ENCODE measurements at regions not wholly inside any gene's neighbourhood (a gene's known extent, or its start where the extent isn't known, plus 50 kb on each side); places are given as distances from the start of the nearest gene placed in this dataset.
A peak's percentile ranks its signal among the peaks of the same experiment; 100 is the strongest.

- no peak overlapping the region for H4K5ac ChIP-seq (ENCODE audit: insufficient read length, low read depth, low read length)
- no peak overlapping the region for H3K23ac ChIP-seq (ENCODE audit: insufficient read length)
- H3K56ac ChIP-seq (replicated peaks; ENCODE audit: insufficient read length, low read depth, low read length), result no peak overlapping the region
- no peaks in the 10 kb centered on the region for H4K20me1 ChIP-seq (replicated peaks in 1 of 2; ENCODE audit: control insufficient read depth in 1 of 2, insufficient read depth in 2 of 2, low read length in 2 of 2)
- ChIA-PET CTCF (ENCODE audit: partially characterized antibody) (interaction anchor here (0.6 to 9.8 kb wide), 37 partner anchors 9 to 1185 kb away, joined by 3 to 117 read pairs (median 4); partner anchors contain the start of gene MTERF2), POLR2A (ENCODE audit: partially characterized antibody) (interaction anchor here (1.3 to 2.2 kb wide), 2 partner anchors 9 to 13 kb away, joined by 4 to 9 read pairs; no protein-coding TSS in a partner anchor)
- no peaks in the 10 kb centered on the region for H3K23me2 ChIP-seq (ENCODE audit: low read depth, low read length)
- H2BK5ac ChIP-seq (ENCODE audit: low read depth, low read length), result no peak overlapping the region
- H3K14ac ChIP-seq (ENCODE audit: insufficient read length), result no peak overlapping the region
- H3K79me2 ChIP-seq (ENCODE audit: control insufficient read depth in 1 of 2, insufficient read depth in 2 of 2, low read length in 2 of 2), result no peaks in the 10 kb centered on the region
- no peaks in the 10 kb centered on the region for H3K4me1 ChIP-seq (replicated peaks in 1 of 4; ENCODE audit: control insufficient read depth in 3 of 4, insufficient read depth in 4 of 4, low read length in 3 of 4)
- no peak overlapping the region for H2BK12ac ChIP-seq (ENCODE audit: low read depth, low read length)
- no peak overlapping the region for H4K91ac ChIP-seq (replicated peaks; ENCODE audit: insufficient read length, low read length)
- no peak overlapping the region for H4K8ac ChIP-seq (ENCODE audit: extremely low read depth, insufficient read depth, low read length)
- H2AFZ ChIP-seq (ENCODE audit: low read length), result no peak overlapping the region
- 0 out of 8 replicates have a peak, but pooled peaks cover 0 to 2% (median 0%) of the 10 kb centered on the region in 4 experiments for H3K36me3 ChIP-seq (ENCODE audit: control insufficient read depth in 2 of 4, insufficient read depth in 4 of 4, low read length in 3 of 4)
- H3K27me3 ChIP-seq (replicated peaks in 1 of 4; ENCODE audit: control insufficient read depth in 3 of 4, extremely low read depth in 1 of 4, insufficient read depth in 3 of 4, low read length in 3 of 4), result no peaks in the 10 kb centered on the region
- H2BK15ac ChIP-seq (ENCODE audit: low read length), result no peak overlapping the region
- H3K4me2 ChIP-seq (ENCODE audit: insufficient read depth in 1 of 2, low read depth in 2 of 2, low read length in 2 of 2), result no peak overlapping the region
- H2BK120ac ChIP-seq (replicated peaks; ENCODE audit: low read depth, low read length), result no peak overlapping the region
- no peak overlapping the region for H3K18ac ChIP-seq (ENCODE audit: extremely low read depth, low read length)
- H3K9ac ChIP-seq (replicated peaks in 1 of 4; ENCODE audit: extremely low read depth in 1 of 4, low read depth in 3 of 4, low read length in 3 of 4), result no peak overlapping the region
- H3K27ac ChIP-seq (ENCODE audit: low read depth, low read length), result no peak overlapping the region
- no peak overlapping the region for H2BK20ac ChIP-seq (ENCODE audit: low read length)
- 76% methylated on average over 8 of the region's 8 CpGs; no CpG with 5 or more reads in 1 of the 2 experiments for WGBS, 2 experiments (ENCODE audit: extremely low coverage in 1 of 2, insufficient coverage in 1 of 2, insufficient read length in 1 of 2, insufficient replicate concordance in 2 of 2, low coverage in 1 of 2, low lambda C conversion rate in 2 of 2, missing lambda C conversion rate in 1 of 2)
- DNase-seq (ENCODE audit: low read depth in 1 of 2, low spot score in 2 of 2) (peak in 1 of 2 experiments; percentile 80), FAIRE-seq (peak; percentile 19)
- H3K79me1 ChIP-seq (ENCODE audit: low read depth, low read length), result no peaks in the 10 kb centered on the region
- peaks cover 8 to 10% of the 10 kb centered on the region in 2 experiments for H3K9me3 ChIP-seq (ENCODE audit: insufficient read depth in 2 of 2, low read depth in 1 of 2, low read length in 1 of 2)
- H3K4ac ChIP-seq (replicated peaks; ENCODE audit: insufficient read length, low read depth, low read length), result no peak overlapping the region
- no peak overlapping the region for H2AK5ac ChIP-seq (ENCODE audit: low read depth, low read length)
- no peak overlapping the region for H3K4me3 ChIP-seq (ENCODE audit: extremely low read depth in 1 of 4, insufficient read depth in 2 of 4, low read depth in 3 of 4, low read length in 4 of 4)
- TF ChIP-seq FOSL1 (IDR thresholded peaks at IDR 0.05; ENCODE audit: insufficient read depth, low read depth, low read length) (no peak), RBBP5 (IDR thresholded peaks at IDR 0.05; ENCODE audit: borderline replicate concordance, low read depth, low read length) (no peak), TCF12 (IDR thresholded peaks at IDR 0.05; ENCODE audit: low read depth, low read length) (no peak), CREB1 (IDR thresholded peaks at IDR 0.05) (peak; percentile 40; the same call in 1 of the 2 replicates), RAD21 (IDR thresholded peaks at IDR 0.05 in 1 of 2, conservative IDR thresholded peaks at IDR 0.05 in 1 of 2; ENCODE audit: low read depth in 2 of 2, low read length in 2 of 2) (peak; percentile 69 to 79), HDAC2 (IDR thresholded peaks at IDR 0.05; ENCODE audit: borderline replicate concordance in 1 of 2, low read depth in 2 of 2, low read length in 2 of 2) (no peak)
- TF ChIP-seq, protein P1, sequence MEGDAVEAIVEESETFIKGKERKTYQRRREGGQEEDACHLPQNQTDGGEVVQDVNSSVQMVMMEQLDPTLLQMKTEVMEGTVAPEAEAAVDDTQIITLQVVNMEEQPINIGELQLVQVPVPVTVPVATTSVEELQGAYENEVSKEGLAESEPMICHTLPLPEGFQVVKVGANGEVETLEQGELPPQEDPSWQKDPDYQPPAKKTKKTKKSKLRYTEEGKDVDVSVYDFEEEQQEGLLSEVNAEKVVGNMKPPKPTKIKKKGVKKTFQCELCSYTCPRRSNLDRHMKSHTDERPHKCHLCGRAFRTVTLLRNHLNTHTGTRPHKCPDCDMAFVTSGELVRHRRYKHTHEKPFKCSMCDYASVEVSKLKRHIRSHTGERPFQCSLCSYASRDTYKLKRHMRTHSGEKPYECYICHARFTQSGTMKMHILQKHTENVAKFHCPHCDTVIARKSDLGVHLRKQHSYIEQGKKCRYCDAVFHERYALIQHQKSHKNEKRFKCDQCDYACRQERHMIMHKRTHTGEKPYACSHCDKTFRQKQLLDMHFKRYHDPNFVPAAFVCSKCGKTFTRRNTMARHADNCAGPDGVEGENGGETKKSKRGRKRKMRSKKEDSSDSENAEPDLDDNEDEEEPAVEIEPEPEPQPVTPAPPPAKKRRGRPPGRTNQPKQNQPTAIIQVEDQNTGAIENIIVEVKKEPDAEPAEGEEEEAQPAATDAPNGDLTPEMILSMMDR (IDR thresholded peaks at IDR 0.05; ENCODE audit: control extremely low read depth in 1 of 3, insufficient read depth in 1 of 3, low read depth in 1 of 3, low read length in 3 of 3), result peak; percentile 75 to 85 (median 76)
- TF ChIP-seq, protein P2, sequence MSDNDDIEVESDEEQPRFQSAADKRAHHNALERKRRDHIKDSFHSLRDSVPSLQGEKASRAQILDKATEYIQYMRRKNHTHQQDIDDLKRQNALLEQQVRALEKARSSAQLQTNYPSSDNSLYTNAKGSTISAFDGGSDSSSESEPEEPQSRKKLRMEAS (IDR thresholded peaks at IDR 0.05), result peak; percentile 17; the same call in 1 of the 2 replicates
- TF ChIP-seq, protein P3, sequence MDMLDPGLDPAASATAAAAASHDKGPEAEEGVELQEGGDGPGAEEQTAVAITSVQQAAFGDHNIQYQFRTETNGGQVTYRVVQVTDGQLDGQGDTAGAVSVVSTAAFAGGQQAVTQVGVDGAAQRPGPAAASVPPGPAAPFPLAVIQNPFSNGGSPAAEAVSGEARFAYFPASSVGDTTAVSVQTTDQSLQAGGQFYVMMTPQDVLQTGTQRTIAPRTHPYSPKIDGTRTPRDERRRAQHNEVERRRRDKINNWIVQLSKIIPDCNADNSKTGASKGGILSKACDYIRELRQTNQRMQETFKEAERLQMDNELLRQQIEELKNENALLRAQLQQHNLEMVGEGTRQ (IDR thresholded peaks at IDR 0.05; ENCODE audit: low read length), result no peak
Measured at GRCh38 chr12:107622001-107622400, 63.6 kb upstream of the PWP1 start.

Data from H1 (cell line).